ENCODE measurements at regions not wholly inside any gene's neighbourhood (a gene's known extent, or its start where the extent isn't known, plus 50 kb on each side); places are given as distances from the start of the nearest gene placed in this dataset.

DNA sequence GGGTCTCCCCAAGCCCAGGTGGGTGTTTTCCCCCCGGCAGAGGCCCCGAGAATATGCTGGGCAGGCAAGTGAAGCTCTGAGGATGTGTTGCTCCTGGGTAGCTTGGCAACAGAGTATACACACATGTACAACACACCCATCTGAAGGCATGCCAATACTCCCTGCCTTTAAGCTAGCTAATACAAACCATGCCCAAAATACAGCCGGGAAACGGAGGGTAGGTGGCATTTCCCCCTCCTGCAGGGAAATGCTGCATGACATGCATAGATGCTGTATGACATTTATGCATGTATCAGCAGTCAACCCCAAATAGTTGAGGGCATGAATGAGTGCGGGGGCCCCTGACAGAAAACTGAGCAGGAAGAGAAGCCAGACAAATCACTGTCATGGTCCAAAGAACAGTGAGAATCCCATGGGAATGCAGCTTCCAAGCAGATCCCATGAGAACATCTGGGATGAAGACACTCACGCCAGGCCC lies 614.1 kb downstream of the EBF1 start:
- no peak for TF ChIP-seq EZH2phosphoT487 (IDR thresholded peaks at IDR 0.05; ENCODE audit: low read length)
- no peak for TF ChIP-seq CTCF (IDR thresholded peaks at IDR 0.05; ENCODE audit: low read length)

All from MM.1S (cell line).